K562 (cell line): ENCODE measurements at regions not wholly inside any gene's neighbourhood (a gene's known extent, or its start where the extent isn't known, plus 50 kb on each side); places are given as distances from the start of the nearest gene placed in this dataset.

Source experiments
- ATAC-seq: fragments of 200-7000 bp; cut with Tn5 transposase; 3 replicates; pipeline ENCODE4 v1.9.1; 2020; ENCODE audit warnings: moderate library complexity
- BruUV-seq: library from RNA; stranded (reverse); fragments of 400-500 nt; replicated peaks from 2 replicates; lab custom pipeline; 2021; lab: Mats Ljungman, UMichigan
- CTCF ChIA-PET: fragments of 300-600 bp; formaldehyde crosslinking; extraction: SDS; loops from one replicate; lab custom pipeline; 2021; ENCODE audit warnings: low intra/inter-chr PET ratio; lab: Yijun Ruan, JAX
- POLR2A ChIA-PET: fragments of 300-600, 350-650 bp; sonication (Branson Sonifier 250); formaldehyde crosslinking; extraction: SDS; loops from one replicate; lab custom pipeline; 2021; ENCODE audit warnings: antibody characterized with exemption, inconsistent platforms; lab: Yijun Ruan, JAX
- DNase-seq, 4 experiments: peaks; one replicate each; pipeline versions ENCODE4 v3.0.0 to v3.0.0-alpha.2; 2011 to 2018; ENCODE audit warnings: low spot score in 3 of 4, mixed read lengths in 3 of 4; ENCODE audit errors: extremely low read depth in 1 of 4
- FAIRE-seq: peaks from 2 replicates; lab custom pipeline; 2011; peaks lifted over from hg19 to GRCh38; lab: Jason Lieb, UNC
- H2AFZ ChIP-seq: 2 replicates; pipeline ENCODE4 v1.6.0; 2011; ENCODE audit warnings: low read depth, low read length, control low read depth, inconsistent platforms
- H3K27ac ChIP-seq: fragments of 200-600 bp; 3 replicates; pipeline ENCODE4 v1.8.0; 2011; ENCODE audit warnings: low read depth, mild to moderate bottlenecking, control low read depth, inconsistent platforms, low read length, moderate library complexity, mixed read lengths; ENCODE audit errors: extremely low read depth
- H3K27me3 ChIP-seq, 2 experiments: fragments of 300-600 bp in 1 of 2; 2 replicates in 1 of 2; 3 replicates in 1 of 2; pipeline versions ENCODE4 v1.6.0 to v1.8.0; 2011; ENCODE audit warnings: inconsistent platforms in 2 of 2, low read length in 2 of 2, mild to moderate bottlenecking in 1 of 2, mixed read lengths in 1 of 2, moderate library complexity in 1 of 2; ENCODE audit not compliant: control insufficient read depth in 2 of 2, insufficient read depth in 2 of 2
- H3K36me3 ChIP-seq: fragments of 300-600 bp; 3 replicates; pipeline ENCODE4 v1.8.0; 2011; ENCODE audit warnings: mild to moderate bottlenecking, low read length, inconsistent platforms; ENCODE audit not compliant: control insufficient read depth, insufficient read depth
- H3K4me1 ChIP-seq, 2 experiments: fragments of 200-600 bp in 1 of 2; replicated peaks in 1 of 2; 2 replicates in 1 of 2; 3 replicates in 1 of 2; pipeline versions ENCODE4 v1.5.1 to v1.8.0; 2011; ENCODE audit warnings: inconsistent platforms in 2 of 2, low read length in 2 of 2, mild to moderate bottlenecking in 1 of 2, mixed read lengths in 1 of 2, moderate library complexity in 1 of 2; ENCODE audit not compliant: control insufficient read depth in 2 of 2, insufficient read depth in 2 of 2
- H3K4me2 ChIP-seq: 2 replicates; pipeline ENCODE4 v1.6.1; 2011; ENCODE audit warnings: low read length, control low read depth, inconsistent platforms, mixed read lengths; ENCODE audit not compliant: insufficient read depth
- H3K4me3 ChIP-seq: fragments of 200-600 bp; sonication (generic), shearing (Covaris generic); 2 replicates; pipeline ENCODE4 v1.5.1; 2016; ENCODE audit warnings: control low read depth, inconsistent platforms
- H3K79me2 ChIP-seq: fragments of 200-600 bp; 3 replicates; pipeline ENCODE4 v1.8.0; 2011; ENCODE audit warnings: low read length, inconsistent platforms; ENCODE audit not compliant: control insufficient read depth, insufficient read depth
- H3K9ac ChIP-seq, 2 experiments: 2 replicates each; pipeline versions ENCODE4 v1.6.0 to v1.6.1; 2011; ENCODE audit warnings: low read depth in 2 of 2, low read length in 2 of 2, control low read depth in 1 of 2, inconsistent platforms in 1 of 2, mild to moderate bottlenecking in 1 of 2, mixed read lengths in 1 of 2; ENCODE audit not compliant: insufficient read depth in 1 of 2
- H3K9me1 ChIP-seq: one replicate; pipeline ENCODE4 v1.6.0; 2011; ENCODE audit warnings: inconsistent platforms, mild to moderate bottlenecking, low read length, moderate library complexity; ENCODE audit not compliant: control insufficient read depth, insufficient read depth
- H3K9me3 ChIP-seq: replicated peaks from 2 replicates; pipeline ENCODE4 v1.5.1; 2011; ENCODE audit warnings: low read depth, low read length, inconsistent platforms; ENCODE audit not compliant: control insufficient read depth, insufficient read depth
- H4K20me1 ChIP-seq: replicated peaks from 2 replicates; pipeline ENCODE4 v1.6.1; 2011; ENCODE audit warnings: low read length, inconsistent platforms, mixed read lengths; ENCODE audit not compliant: control insufficient read depth, insufficient read depth
- MLX ChIP-seq, 2 experiments: fragments of 450-650 bp in 1 of 2; sonication (generic) in 1 of 2; formaldehyde crosslinking; conservative IDR thresholded peaks; 2 replicates each; pipeline versions ENCODE4 v1.4.0 to v1.8.1; 2020 to 2022; ENCODE audit warnings: mild to moderate bottlenecking in 1 of 2, missing genetic modification reagents in 1 of 2
- SRF ChIP-seq, 2 experiments: fragments of 250-450, 450-650 bp in 1 of 2; sonication (Bioruptor Pico) in 1 of 2; sonication (generic) in 1 of 2; formaldehyde crosslinking; IDR thresholded peaks; 2 replicates each; pipeline versions ENCODE4 v1.5.0 to v1.5.1; 2020 to 2022; ENCODE audit warnings: mild to moderate bottlenecking in 1 of 2, missing genetic modification reagents in 1 of 2
- WGBS: fragments of 100-300 bp; shearing (Covaris generic); methylation state at CpG from one replicate; pipeline ENCODE4 v1.1.6; 2016; ENCODE audit warnings: low coverage, mixed read lengths; ENCODE audit not compliant: insufficient coverage; ENCODE audit errors: missing lambda C conversion rate; 5-methylcytosine and 5-hydroxymethylcytosine counted together
- in situ Hi-C: fragments of 300-500 bp; cut with MboI; formaldehyde crosslinking; loops from 4 replicates; pipeline ENCODE4 v1.15.0; 2018; ENCODE audit warnings: inconsistent platforms, mixed read lengths
- intact Hi-C: fragments of 100-400 bp; cut with micrococcal nuclease; formaldehyde crosslinking; loops from 2 replicates; pipeline ENCODE4 v1.14.2; 2022
- TF ChIP-seq, protein P1 (sequence below): sonication (generic); formaldehyde crosslinking; IDR thresholded peaks from 2 replicates; pipeline ENCODE4 v1.8.1; 2023; ENCODE audit warnings: mild to moderate bottlenecking, missing genetic modification reagents

DNA sequence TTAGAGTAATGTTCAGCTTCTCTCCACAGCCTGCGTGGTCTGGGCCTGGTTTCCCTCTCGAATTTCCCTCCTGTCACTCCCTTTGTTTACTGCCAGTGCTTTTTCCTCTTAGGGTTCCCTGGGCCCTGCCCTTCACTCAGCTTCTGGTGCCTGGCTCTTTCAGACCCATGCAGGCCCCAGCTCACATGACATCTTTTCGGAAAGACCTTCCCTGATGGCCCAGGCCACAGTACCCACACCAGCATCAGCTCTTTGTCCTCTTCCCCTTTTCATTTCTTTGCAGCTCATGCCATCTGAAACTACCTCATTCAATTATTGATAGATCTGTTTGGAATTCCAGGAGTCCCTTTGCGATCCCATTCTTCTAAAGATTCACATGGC is 68.1 kb upstream of the ABL1 start:
- Histone ChIP-seq H3K9me1 (no peaks in the 10 kb centered on the region), H2AFZ (no peak overlapping the region), H3K27ac (no peak overlapping the region), H3K4me2 (no peak overlapping the region), H3K9ac (peak overlapping the region in 1 of 2 experiments; percentile 3; a peak in 1 of 4 replicates), H3K27me3 (no peaks in the 10 kb centered on the region), H3K4me3 (no peak overlapping the region), H3K79me2 (no peaks in the 10 kb centered on the region), H4K20me1 (peaks cover 16% of the 10 kb centered on the region), H3K9me3 (no peaks in the 10 kb centered on the region), H3K4me1 (peaks cover 6 to 9% of the 10 kb centered on the region in 2 experiments; a peak in 4 of 5 replicates), H3K36me3 (peaks cover 21% of the 10 kb centered on the region)
- CTCF ChIA-PET = interaction anchor here (12.9 kb wide), 1 partner anchor 94 kb away, joined by 636 read pairs; no protein-coding TSS in a partner anchor
- DNase-seq = no peak
- POLR2A ChIA-PET = interaction anchor here (0.5 to 5.9 kb wide), 19 partner anchors 10 to 358 kb away, joined by 3 to 60 read pairs (median 4); partner anchors contain the start of gene NUP214
- TF ChIP-seq, protein P1, sequence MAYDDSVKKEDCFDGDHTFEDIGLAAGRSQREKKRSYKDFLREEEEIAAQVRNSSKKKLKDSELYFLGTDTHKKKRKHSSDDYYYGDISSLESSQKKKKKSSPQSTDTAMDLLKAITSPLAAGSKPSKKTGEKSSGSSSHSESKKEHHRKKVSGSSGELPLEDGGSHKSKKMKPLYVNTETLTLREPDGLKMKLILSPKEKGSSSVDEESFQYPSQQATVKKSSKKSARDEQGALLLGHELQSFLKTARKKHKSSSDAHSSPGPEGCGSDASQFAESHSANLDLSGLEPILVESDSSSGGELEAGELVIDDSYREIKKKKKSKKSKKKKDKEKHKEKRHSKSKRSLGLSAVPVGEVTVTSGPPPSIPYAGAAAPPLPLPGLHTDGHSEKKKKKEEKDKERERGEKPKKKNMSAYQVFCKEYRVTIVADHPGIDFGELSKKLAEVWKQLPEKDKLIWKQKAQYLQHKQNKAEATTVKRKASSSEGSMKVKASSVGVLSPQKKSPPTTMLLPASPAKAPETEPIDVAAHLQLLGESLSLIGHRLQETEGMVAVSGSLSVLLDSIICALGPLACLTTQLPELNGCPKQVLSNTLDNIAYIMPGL (CRISPR knock-in tag) = peak; percentile 15; the same call in 1 of the 2 replicates
- no peak for TF ChIP-seq SRF (CRISPR knock-in tag; IDR thresholded peaks at IDR 0.05)
- 0 out of 4 replicates have a peak, but pooled peaks of 1 of the 2 experiments have one; percentile 45 for TF ChIP-seq MLX (CRISPR knock-in tag; conservative IDR thresholded peaks at IDR 0.05)
- no peak for ATAC-seq
- intact Hi-C loops (no loop called here), in situ Hi-C loops (loop anchor here (5.0 kb wide), 1 partner anchor 50 kb away; no protein-coding TSS in a partner anchor)
- no TSS peak for BruUV-seq
- WGBS = 77% methylated on average over 4 of the region's 4 CpGs
- FAIRE-seq = no peak
